Activated T-helper 1 cell treated with Interleukin-2 at 50 U/mL for 16 hours (primary cell): ENCODE measurements at regions not wholly inside any gene's neighbourhood (a gene's known extent, or its start where the extent isn't known, plus 50 kb on each side); places are given as distances from the start of the nearest gene placed in this dataset.

Experiments used
- DNase-seq: peaks from one replicate; pipeline ENCODE4 v3.0.0-alpha.2; 2020; ENCODE audit warnings: low read depth

DNA sequence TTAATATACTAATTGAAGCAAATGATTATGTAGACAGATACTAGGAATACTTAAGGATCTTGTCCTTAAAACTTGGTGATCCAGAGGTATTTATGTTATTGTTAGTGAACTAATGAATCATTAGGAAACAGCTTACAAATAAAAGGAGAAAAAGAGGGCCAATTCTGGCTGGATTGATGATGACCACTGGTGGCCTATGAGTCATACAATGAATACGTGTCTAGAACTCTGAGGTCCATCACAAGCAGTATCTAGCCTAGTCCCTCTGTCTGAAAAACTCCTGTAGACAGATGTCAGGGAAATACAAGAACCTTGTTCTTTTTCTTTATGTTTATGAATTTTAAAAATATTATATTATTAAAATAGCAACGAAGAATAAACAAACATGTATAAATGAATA lies 51.7 kb upstream of the RTL1 start:
- DNase-seq: no peak

DNA sequence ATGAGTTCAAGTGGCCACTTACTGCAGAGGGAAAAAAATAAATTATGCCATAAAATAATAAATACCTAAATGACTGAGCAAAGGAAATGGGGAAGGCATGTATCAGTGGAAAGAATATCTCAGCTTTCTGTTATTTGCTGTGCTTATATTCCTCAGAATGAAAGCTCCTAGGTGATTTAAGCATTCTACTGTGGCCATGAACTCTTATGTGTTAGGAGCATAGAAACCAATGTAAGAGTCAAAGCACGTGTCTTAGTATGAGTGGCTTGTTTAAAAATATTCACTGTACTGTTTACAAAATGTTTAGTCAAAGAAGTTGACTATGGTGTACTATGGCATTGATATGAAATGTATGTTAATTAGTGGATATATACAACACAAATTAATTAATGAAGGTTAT lies 59.0 kb upstream of the RTL1 start:
- no peak for DNase-seq

DNA sequence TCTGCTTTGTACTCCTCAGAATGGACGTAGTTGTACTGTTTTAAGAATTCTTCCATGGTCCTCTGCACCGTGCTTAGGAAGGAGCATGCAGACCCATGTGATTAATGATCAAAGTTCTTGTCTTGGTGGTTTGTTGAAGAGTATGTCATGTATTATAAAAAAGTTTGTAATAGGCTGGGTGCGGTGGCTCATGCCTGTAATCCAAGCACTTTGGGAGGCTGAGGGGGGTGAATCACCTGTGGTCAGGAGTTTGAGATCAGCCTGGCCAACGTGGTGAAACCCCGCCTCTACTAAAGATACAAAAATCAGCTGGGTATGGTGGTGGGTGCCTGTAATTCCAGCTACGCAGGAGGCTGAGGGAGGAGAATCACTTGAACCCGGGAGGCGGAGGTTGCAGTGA lies 61.8 kb upstream of the RTL1 start:
- DNase-seq: no peak

DNA sequence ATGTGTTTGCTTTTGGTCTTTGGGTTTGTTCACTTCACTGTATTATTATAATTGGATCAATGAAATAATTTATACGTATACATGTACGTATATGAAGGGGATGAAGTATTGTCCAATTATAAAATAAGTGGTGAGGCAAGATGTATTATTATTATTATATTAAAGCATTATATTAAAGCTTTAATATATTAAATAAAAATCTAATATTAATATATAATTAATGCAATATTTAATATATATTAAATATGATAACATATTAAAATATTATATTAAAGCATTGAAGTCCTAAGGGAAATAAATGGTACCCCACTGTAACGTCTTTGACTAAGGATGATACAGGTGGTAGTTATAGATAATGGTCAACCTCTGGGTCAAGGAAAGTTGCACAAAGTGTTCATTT lies 63.7 kb upstream of the RTL1 start:
- no peak for DNase-seq

DNA sequence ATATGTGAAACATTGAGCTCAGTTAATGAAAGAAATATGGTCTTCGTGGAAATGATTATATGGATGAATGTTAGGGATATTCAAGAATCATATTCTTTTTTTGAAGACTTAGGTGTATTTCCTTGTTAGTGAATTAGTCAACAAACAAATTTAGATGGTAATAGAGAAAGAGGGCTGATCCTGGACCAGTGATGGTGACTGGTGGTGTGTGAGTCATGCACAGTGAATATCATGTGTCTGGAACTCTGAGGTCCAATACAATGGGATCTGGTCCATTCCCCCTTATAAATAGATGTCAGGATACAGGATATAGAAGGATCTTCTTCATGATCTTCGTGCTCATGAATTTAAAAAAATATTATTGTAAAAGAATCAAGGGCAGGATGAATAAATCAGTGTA lies 64.4 kb upstream of the RTL1 start:
- DNase-seq: no peak

DNA sequence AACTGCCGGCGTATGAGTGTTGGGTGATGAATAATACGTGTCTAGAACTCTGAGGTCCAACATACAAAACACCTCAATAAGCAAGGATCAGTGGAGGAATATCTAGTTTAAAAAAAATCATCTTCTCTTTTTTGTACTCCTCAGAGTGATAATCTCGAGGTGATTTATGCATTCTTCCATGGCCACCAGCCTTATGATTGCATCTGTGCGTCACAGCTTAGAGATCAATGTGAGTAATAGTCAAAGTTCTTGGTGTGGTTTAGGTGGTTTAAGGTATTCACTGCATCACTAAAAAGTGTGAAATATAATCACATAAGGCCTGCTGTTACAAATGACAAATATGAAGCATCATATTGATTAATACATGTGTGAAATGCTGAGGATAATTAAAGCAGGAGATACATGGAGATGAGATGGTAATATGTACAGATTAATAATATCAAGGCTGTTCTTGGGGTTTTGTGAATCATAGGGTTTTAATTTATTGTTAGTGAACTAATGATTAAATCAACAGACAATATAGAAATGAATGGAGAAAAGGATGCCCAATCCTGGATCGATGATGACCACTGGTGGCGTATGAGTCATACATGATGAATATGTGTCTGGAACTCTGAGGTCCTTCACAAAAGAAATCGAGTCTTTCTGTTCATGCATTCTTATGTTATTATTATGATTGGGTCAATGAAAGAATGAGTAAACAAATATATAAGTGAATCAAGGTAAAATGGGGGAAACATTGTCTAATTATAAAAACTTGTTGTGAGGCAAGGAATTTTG lies 68.8 kb upstream of the RTL1 start:
- no peak for DNase-seq

DNA sequence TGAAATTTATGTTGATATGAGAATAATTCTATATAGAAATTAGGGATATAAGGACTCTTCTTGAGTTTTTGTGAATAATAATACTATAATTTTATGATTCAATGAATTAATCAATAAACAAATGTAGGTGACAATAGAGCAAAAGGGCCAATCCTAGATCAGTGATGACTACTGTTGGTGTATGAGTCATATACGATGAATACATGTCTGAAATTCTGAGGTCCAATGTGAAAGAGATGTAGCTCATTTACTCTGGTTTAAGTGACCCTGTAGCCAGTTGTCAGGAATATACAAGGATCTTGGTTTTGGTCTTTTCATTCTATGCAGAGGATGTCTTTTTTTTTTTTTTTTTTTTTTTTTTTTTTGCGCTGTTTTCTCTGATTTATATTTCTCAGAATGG lies 72.1 kb upstream of the RTL1 start:
- DNase-seq: no peak

DNA sequence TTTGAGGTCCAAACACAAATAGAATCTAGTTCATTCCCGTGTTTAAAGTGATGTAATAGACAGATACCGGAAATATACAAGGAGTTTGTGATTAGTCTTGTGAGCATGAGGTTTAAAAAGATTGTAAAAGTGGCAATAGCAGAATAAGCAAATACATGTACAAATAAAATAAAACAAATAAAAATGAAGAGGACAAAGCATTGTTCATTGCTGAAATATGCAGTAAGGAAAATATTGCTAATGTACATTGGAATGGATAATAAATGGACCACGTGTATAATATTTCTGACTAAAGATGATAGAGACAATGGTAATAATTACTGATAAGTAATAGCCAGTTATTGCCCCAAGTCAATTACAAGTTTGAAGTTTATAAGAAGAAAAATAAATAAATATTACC lies 75.6 kb upstream of the RTL1 start:
- DNase-seq: no peak

DNA sequence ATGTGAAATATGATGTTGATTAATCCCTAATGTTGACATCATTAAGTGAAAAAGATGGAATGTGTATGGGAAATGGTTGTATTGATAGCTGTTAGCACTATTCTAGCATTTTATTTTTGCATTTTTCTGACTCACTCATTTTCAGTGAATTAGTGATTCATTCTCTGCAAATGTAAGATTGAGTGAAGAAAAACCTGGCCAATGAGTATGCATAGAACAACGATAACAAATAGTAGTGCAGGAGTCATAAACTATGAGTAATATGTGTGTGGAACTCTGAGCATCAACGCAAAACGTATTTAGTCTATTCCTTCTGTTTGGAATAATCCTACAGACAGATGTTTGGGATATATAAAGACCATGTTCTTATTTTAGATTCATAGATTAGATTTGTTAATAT lies 76.3 kb upstream of the RTL1 start:
- no peak for DNase-seq

DNA sequence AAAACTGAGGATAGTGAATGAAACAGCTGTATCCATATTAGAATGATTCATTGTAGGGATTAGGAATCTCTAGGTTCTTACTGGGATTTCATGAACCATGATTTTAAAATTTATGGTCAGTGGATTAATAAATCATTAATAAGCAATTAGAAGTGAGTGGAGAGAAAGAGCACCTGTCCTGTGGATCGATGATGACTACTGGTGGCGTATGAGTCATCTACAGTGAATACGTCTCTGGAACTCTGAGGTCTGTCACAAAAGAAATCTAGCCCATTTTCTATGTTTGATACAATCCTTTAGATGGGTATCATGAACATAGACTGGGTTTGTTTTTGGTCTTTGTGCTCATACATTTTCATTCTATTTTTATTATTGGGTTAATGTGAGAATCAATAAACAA lies 77.3 kb upstream of the RTL1 start:
- no peak for DNase-seq

DNA sequence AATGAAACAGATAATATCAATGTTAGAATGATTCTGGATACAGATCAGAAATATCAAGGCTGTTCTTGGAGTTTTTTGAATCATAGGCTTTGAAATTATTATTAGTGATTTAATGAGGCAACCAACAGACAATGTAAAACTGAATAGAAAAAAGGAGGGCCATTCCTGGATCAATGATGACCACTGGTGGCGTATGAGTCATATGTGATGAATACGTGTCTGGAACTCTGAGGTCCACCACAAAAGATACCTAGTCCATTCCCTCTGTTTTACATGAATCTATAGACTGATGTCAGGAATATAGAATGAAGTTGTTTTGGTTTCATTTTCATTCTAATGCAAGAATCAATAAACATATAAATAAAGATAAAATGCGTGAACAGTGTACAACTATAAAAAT lies 78.3 kb upstream of the RTL1 start:
- DNase-seq: no peak

DNA sequence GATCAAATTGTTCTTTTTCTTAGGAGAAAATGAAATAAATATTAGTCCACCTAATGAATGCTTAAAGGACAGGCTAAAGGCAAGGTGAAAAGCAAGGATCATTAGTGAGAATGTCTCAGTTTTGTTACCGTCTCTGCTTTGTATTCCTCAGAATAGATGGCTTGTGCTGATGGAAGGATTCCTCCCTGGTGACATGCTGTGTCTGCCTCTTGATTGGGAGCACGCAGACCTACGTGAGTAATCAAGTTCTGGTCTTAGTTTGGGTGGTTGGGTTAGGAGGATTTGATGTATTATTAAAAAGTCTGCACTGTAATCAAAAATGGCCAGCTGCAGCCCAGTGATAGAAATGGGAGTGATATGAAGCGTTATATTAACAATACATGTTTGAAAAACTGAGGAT lies 78.8 kb upstream of the RTL1 start:
- no peak for DNase-seq

DNA sequence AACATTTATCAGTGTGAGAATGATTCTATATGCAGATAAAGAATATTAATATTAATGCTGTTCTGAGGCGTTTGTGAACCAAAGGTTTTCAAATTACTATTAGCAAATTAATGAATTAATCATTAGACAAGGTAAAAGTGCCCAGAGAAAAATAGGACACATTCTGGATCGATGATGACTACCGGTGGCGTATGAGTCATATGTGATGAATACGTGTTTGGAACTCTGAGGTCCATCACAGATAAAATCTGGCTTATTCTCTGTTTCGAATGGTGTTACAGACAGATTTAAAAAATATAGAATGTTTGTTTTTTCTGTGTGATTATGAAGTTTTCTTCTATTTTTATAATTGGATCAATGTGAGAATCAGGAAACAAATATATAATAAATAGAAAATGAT lies 79.2 kb upstream of the RTL1 start:
- no peak for DNase-seq

DNA sequence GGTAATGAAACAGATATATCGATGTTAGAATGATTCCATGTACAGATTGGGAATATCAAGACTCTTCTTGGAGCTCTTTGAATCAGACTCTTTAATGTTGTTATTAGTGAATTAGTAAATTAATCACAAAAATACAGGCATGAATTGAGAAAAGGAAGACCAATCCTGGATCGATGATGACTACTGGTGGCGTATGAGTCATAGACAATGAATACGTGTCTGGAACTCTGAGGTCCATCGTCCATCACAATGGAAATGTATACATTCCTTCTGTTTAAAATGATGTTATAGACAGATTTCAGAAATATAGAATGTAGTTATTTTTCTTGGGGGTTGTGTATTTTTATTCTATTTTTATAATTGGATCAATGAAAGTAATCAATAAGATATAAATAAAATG lies 80.2 kb upstream of the RTL1 start:
- DNase-seq: no peak

DNA sequence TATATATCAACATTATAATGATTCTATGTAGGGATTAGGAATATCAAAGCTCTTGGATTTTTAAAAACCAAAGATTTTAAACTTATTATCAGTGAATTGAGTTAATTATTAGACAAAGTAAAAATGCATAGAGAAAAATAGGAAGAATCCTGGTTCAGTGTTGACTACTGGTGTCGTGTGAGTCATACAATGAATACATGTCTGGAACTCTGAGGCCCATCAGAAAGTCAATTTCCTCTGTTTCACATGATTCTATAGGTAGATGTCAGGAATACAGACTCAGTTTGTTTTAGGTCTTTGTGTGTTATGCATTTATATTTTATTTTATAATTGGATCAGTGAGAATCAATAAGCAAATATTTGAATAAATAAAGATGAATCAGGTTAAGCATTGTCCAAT lies 84.5 kb upstream of the RTL1 start:
- DNase-seq: no peak

DNA sequence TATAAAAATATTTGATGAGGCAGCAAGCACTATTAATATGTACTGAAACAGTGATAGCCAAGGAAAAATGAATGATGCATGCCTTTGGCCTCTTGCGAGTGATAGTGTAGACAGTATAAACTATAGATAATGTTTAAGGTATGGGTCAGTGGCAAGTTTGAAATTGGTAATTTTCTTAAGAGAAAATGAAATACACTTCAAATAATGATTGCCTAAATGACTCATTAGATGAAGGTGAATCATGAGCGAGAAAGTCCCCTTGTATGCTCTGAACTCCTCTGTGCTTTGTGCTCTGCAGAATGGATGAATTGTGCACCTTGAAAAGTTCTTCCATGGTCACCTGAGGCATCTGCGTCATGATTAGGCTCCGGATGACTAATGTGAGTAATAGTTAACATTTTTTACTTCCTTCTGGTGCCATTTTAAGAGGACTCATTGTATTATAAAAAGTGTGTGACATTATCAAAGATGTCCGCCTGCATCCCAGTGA lies 84.9 kb upstream of the RTL1 start:
- no peak for DNase-seq

DNA sequence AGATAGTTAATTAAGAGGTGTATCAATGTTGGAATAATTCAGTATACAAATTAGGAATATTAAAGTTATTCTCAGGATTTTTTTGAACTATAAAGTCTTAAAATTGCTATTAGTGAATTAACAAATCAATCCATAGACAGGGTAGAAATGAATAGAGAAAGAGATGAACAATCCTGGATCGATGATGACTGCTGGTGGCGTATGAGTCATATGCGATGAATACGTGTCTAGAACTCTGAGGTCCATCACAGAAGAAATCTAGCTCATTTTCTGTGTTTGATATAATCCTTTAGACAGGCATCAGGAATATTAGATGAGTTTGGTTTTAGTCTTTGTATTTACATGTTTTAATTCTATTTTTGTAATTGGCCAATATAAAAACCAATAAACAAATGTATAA lies 85.4 kb upstream of the RTL1 start:
- DNase-seq: no peak

DNA sequence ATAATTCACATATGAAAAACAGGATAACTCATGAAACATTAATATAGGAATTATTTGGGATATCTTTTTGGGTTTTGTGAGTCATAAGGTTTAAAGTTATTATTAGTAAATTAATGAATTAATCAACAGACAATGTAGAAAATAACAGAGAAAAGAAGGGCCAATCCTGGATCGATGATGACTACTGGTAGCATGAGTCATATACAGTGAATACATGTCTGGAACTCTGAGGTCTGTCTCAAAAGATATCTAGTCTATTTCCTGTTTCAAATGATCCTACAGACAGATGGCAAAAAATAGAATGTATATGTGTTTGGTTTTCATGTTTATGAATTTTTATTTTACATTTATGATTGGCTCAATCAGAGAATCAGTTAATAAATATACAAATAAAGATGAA lies 86.4 kb upstream of the RTL1 start:
- DNase-seq: no peak

DNA sequence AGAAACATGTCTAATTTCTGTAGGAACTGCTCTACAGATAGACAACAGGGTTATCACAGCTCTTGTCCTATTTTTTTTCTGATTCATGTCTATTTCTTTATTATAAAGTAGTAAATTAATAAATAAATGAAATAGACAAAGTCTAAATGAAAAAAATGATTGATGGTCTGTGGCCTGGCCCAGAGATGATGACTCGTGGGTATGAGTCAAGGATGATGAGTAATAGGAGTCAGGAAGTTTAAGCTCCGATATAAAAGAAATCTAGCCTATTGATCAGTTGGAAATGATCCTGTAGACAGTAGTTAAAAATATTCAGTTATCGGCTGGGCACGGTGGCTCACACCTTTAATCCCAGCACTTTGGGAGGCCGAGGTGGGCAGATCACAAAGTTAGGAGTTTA lies 90.6 kb upstream of the RTL1 start:
- DNase-seq: no peak

DNA sequence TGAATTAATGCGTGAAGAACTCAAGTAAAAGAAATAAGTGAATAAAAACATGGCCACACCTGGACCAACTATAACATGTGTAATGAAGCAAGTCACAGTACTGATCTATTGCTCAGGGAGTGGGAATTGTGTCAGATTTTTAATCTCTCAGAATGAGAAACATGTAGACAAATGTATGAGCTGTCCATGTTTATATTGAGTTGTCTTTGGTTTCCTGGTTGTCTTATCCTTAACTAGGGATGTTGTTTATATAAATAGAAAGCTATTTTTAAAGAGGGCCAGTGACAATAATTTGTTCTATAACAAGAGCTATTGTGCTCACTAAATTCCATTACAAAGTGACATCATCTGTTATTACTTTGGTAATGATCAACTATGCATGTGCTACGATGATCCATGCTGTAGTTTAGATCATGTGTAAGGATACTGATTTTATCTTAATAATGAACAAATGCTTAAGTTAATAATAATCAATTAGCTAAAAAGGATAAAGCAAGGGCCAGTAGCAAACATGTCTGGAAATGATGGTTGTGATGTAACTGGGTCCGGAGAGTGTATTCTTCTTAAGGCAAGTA lies 91.3 kb upstream of the RTL1 start:
- no peak for DNase-seq

DNA sequence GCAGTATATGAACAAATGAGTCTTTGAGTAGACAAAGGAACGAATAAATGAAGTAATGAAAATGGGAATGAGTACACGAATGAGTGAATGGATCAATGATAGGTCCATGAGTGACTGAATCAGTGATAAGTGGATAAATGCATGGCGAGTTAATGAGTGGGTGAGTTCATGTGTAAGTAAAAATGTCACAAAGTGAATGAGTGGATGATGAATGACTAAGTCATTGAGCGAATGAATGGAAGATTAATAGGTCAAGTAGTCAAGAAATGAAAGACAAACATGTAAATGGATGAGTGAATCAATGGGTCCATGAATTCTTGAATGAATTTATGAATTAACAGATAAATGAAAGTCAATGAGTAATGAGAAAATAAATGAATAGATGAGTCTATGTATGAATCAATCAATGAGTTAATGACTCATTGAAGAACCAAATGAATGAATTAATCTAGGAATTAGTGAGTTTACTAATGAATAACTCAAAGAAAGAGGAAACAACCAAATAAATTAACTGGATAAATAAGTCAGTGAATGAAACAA lies 97.3 kb upstream of the RTL1 start:
- no peak for DNase-seq

DNA sequence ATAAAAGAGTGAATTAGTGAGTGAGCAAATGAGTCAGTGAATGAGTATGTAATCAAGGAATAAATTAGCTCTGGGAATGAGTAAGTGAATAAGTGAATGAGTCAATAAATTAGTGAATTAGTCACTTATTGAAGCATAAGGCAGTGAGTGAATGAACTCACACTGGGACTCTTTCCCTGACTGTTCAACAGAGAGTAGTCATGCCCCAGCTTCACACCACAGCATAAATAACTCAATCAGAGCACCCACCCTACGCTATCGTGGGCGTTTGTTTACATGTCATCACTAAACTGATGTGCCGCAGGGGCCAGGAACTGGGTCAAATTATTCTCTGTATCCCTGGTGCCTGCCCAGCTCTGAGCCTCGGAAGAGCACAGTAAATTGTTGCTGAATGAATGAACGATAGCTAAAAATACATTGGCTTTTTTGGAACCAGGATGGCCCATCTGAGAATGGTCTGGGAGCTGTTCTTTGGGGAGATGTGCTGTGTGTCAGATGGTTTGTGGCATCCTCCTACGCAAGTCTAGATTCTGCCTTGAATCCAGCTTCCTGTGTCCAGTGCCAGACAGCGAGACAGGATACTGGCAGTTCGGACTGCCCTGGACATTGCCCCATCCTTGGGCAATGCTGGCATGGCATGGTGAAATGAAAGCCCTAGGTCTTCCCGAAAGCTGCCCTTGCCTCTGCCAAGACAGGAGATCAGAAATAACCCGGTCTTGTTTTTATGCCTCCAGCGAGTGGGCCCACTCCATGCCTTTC lies 98.0 kb upstream of the RTL1 start:
- no peak for DNase-seq

DNA sequence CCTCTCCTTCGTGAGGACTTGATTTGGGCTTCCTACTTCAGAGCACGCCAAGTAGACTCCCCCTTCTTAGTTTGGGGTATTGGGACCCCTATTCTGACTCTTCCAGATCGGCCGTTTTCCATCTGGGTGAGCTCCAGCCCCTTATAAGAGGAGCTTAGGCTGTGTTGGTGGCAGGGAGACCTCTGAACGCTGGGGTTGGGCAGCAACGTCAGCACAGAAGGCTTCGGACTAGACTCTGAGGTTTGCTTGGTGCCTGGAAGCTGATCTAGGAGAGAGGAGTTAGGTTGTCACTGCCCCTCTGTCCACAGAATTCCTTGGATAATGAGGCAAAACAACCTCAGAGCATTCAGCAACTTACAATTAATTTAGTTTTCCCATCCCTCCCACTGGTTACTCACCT lies 99.2 kb upstream of the RTL1 start:
- DNase-seq: no peak
